ENCODE measurements at regions not wholly inside any gene's neighbourhood (a gene's known extent, or its start where the extent isn't known, plus 50 kb on each side); places are given as distances from the start of the nearest gene placed in this dataset.

GRCh38 chr9:91113016-91113415 lies 248.7 kb downstream of the AUH start:
- Histone ChIP-seq H3K4me3 (ENCODE audit: low read depth in 2 of 2, low read length in 1 of 2) (no peak overlapping the region), H2AFZ (ENCODE audit: low read depth) (no peak overlapping the region), H3K9me2 (no peaks in the 10 kb centered on the region), H3K27ac (ENCODE audit: low read depth in 2 of 2, low read length in 1 of 2) (no peak overlapping the region), H3K9ac (no peak overlapping the region), H3K4me1 (ENCODE audit: control insufficient read depth in 1 of 2, insufficient read depth in 2 of 2, low read depth in 1 of 2, low read length in 1 of 2) (no peaks in the 10 kb centered on the region; a peak in 1 of 4 replicates), H3K36me3 (replicated peaks in 1 of 2; ENCODE audit: control insufficient read depth in 1 of 2, insufficient read depth in 2 of 2, low read length in 1 of 2) (no peaks in the 10 kb centered on the region), H3K9me3 (no peaks in the 10 kb centered on the region), H3F3A (replicated peaks; ENCODE audit: insufficient read depth) (no peaks in the 10 kb centered on the region), H3K4me2 (no peak overlapping the region), H3K79me2 (ENCODE audit: insufficient read depth) (no peaks in the 10 kb centered on the region), H3K27me3 (ENCODE audit: insufficient read depth) (no peaks in the 10 kb centered on the region), H4K20me1 (ENCODE audit: insufficient read depth) (no peaks in the 10 kb centered on the region)
- WGBS (ENCODE audit: low lambda C conversion rate) = 75% methylated on average over 2 of the region's 2 CpGs
- CTCF ChIA-PET = interaction anchor here (1.6 kb wide), 1 partner anchor 313 kb away, joined by 3 read pairs; no protein-coding TSS in a partner anchor
- POLR2A ChIA-PET = no interaction called here
- DNase-seq = no peak
- TF ChIP-seq PBX3 (IDR thresholded peaks at IDR 0.05) (no peak), SMC3 (IDR thresholded peaks at IDR 0.05; ENCODE audit: low read depth, low read length) (no peak), RXRA (IDR thresholded peaks at IDR 0.05; ENCODE audit: borderline replicate concordance, low read depth) (no peak), MAX (IDR thresholded peaks at IDR 0.05; ENCODE audit: low read depth) (no peak), GATA2 (CRISPR knock-in tag; IDR thresholded peaks at IDR 0.05) (no peak), FOSL2 (IDR thresholded peaks at IDR 0.05; ENCODE audit: borderline replicate concordance, low read depth) (no peak), JUND (IDR thresholded peaks at IDR 0.05) (no peak)

GRCh38 chr9:91114450-91114849 lies 247.3 kb downstream of the AUH start:
- 100% methylated on average over 1 of the region's 1 CpG for WGBS (ENCODE audit: low lambda C conversion rate)

More at GRCh38 chr9:91114450-91114849, 247.3 kb downstream of the AUH start:
- ChIA-PET CTCF (interaction anchor here (1.6 kb wide), 1 partner anchor 312 kb away, joined by 3 read pairs; no protein-coding TSS in a partner anchor), POLR2A (no interaction called here)
- Histone ChIP-seq H3K4me1 (ENCODE audit: control insufficient read depth in 1 of 2, insufficient read depth in 2 of 2, low read depth in 1 of 2, low read length in 1 of 2) (peaks cover 0 to 2% of the 10 kb centered on the region in 2 experiments; a peak in 1 of 4 replicates), H3K9me3 (no peaks in the 10 kb centered on the region), H3K27ac (ENCODE audit: low read depth in 2 of 2, low read length in 1 of 2) (no peak overlapping the region), H2AFZ (ENCODE audit: low read depth) (no peak overlapping the region), H4K20me1 (ENCODE audit: insufficient read depth) (no peaks in the 10 kb centered on the region), H3K79me2 (ENCODE audit: insufficient read depth) (no peaks in the 10 kb centered on the region), H3K4me2 (no peak overlapping the region), H3K9me2 (no peaks in the 10 kb centered on the region), H3K27me3 (ENCODE audit: insufficient read depth) (no peaks in the 10 kb centered on the region), H3F3A (replicated peaks; ENCODE audit: insufficient read depth) (peaks cover under 1% of the 10 kb centered on the region), H3K4me3 (ENCODE audit: low read depth in 2 of 2, low read length in 1 of 2) (no peak overlapping the region), H3K9ac (no peak overlapping the region), H3K36me3 (replicated peaks in 1 of 2; ENCODE audit: control insufficient read depth in 1 of 2, insufficient read depth in 2 of 2, low read length in 1 of 2) (no peaks in the 10 kb centered on the region)
- TF ChIP-seq GABPA (IDR thresholded peaks at IDR 0.05; ENCODE audit: low read depth) (no peak), USF2 (IDR thresholded peaks at IDR 0.05; ENCODE audit: borderline replicate concordance, low read depth, low read length) (no peak), IRF3 (IDR thresholded peaks at IDR 0.05; ENCODE audit: low read depth, low read length) (no peak), TCF12 (IDR thresholded peaks at IDR 0.05) (no peak), GATA2 (CRISPR knock-in tag; IDR thresholded peaks at IDR 0.05) (no peak), EP300 (IDR thresholded peaks at IDR 0.05; ENCODE audit: borderline replicate concordance in 1 of 2, low read depth in 1 of 2, low read length in 1 of 2) (no peak), RCOR1 (IDR thresholded peaks at IDR 0.05; ENCODE audit: low read length) (no peak), SMC3 (IDR thresholded peaks at IDR 0.05; ENCODE audit: low read depth, low read length) (no peak), TAF1 (IDR thresholded peaks at IDR 0.05; ENCODE audit: borderline replicate concordance, low read depth, low read length) (no peak), YY1 (IDR thresholded peaks at IDR 0.05; ENCODE audit: low read depth) (no peak), FOXJ3 (CRISPR knock-in tag; IDR thresholded peaks at IDR 0.05) (no peak), EZH2phosphoT487 (IDR thresholded peaks at IDR 0.05; ENCODE audit: borderline replicate concordance, low read depth) (no peak), RXRA (IDR thresholded peaks at IDR 0.05; ENCODE audit: borderline replicate concordance, low read depth) (no peak)
- no peak for DNase-seq
